ENCODE measurements at regions not wholly inside any gene's neighbourhood (a gene's known extent, or its start where the extent isn't known, plus 50 kb on each side); places are given as distances from the start of the nearest gene placed in this dataset.

- no peak for DNase-seq
These were observed 505.8 kb downstream of the SHQ1 start for GRCh38 chr3:72342450-72342849.

DNA sequence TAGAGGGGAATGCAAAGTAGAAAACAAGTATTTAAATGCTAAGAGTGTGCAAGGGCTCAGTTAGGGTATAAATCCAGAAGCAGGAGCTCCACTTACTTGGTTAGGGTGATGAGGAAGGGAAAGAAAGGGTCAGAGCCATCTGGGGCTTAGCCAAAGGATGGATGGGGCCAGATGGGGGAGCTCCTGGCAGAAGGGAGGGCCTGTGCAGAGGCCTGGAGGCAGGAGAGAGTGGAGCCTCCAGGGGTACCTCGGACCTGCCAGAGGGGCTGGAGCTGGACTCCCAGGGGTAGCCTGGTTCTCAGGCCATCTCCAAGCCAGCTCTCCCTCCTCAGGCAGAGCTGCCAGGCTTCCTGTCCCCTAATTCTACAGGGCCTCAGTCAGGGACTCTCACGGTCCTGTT is 506.3 kb downstream of the SHQ1 start:
- DNase-seq, result peak; percentile 46

- DNase-seq, result no peak
These were observed 506.9 kb downstream of the SHQ1 start for GRCh38 chr3:72341380-72341770.

DNA sequence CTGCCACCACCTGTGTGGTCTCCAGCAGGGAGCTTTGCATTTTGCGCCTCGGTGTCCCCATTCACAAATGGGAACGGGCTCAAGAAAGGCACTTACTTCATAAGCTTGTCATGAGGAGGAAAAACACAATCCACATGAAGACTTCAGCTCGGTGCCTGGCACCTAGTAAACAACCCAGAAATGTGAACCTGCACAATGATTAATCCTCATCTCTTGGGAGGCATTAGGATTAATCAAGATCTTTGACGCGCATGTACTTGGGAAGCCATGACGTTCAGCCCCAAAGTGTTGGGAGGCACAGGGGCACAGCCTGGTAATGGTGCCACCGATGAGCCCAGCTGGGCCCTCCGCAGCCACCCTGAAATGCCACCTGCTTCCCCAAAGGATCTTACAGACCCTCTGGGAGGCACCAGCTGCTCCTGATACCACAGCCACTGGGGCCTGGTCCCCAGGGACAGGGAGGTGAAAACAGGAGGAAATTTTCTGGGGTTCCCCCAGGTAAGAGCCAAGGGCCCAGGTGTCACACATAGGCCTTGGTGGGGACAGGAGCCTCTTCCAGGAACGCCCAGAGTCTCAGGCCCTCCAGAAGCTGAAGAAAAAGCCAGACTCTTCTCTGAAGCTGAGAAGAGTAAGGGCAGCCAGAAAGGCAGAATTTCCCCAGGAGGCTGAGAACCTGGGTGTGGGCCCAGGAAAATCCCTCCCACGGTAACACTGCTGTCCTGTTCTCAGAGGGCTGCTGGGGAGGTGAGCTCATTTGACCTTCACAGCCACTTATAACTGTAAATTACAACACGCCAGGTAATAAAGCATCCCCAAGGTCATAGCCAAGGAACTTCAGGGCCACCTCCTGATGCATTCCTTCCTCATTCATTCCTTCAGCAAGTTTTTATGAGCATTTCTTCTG is 507.5 kb downstream of the SHQ1 start:
- no peak for DNase-seq

GRCh38 chr3:72340056-72340455 is 508.2 kb downstream of the SHQ1 start:
- no peak for DNase-seq

DNA sequence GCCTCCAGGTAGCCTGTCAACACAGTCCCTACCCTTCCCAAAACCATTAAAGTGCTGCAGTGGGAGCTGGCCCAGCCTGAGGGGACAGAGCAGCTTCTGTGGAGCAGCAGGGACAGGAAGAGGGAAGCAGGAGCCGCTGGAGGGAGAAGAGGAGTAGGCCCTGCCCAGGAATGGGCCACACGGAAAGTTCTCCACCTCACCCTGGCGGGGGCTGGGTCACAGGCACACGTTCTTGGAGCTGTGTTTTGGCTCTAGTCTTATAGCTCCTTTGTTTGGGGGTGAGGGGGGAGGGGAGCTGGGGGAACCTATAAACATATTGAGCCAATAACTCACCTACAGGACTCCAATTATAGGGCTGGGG is 508.6 kb downstream of the SHQ1 start:
- no peak for DNase-seq

GRCh38 chr3:72338942-72339669 is 509.1 kb downstream of the SHQ1 start:
- no peak for DNase-seq

- no peak for DNase-seq
These were observed 509.9 kb downstream of the SHQ1 start for GRCh38 chr3:72338082-72338941.

DNA sequence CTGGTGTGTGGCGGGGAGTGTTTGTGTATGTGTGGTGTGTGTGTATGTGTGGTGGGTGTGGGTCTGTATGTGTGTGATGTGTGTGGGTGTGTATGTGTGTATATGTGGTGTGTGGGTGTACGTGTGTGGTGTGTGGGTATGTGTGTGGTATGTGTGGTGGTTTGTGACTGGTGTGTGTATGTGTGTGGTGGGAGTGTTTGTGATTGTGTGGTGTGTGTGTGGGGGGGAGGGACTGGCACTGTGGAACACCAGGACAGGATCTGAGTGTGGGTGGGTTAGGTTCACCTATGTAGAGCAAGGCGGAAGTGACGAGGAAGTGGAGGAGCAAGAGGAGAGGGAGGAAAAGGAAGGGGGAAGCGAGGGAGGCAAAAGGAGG is 510.8 kb downstream of the SHQ1 start:
- no peak for DNase-seq

GRCh38 chr3:72336821-72337479 is 511.3 kb downstream of the SHQ1 start:
- peak; percentile 81 for DNase-seq

GRCh38 chr3:72336114-72336651 is 512.1 kb downstream of the SHQ1 start:
- DNase-seq, result no peak

- no peak for DNase-seq
These were observed 512.7 kb downstream of the SHQ1 start for GRCh38 chr3:72335458-72336095.

GRCh38 chr3:72334681-72335457 is 513.4 kb downstream of the SHQ1 start:
- DNase-seq, result no peak

DNA sequence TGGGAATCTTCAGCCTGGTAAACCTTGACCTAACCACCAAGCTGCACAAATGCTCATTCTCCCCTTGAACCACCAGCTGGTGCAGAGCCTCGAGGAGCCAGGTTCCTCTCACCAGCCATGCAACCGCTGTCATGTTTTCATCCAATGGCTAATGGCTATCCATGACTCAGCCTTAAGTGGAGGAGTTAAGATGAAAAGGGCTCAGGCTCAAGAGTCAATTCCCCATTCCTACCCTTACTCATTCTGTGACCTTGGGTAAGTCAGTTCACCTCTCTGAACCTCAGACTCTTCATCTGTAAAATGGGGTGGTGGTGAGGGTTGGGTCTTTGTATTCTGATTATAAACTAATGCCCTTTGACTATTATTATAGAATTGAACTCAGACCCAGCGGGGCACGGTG is 515.6 kb downstream of the SHQ1 start:
- no peak for DNase-seq

DNA sequence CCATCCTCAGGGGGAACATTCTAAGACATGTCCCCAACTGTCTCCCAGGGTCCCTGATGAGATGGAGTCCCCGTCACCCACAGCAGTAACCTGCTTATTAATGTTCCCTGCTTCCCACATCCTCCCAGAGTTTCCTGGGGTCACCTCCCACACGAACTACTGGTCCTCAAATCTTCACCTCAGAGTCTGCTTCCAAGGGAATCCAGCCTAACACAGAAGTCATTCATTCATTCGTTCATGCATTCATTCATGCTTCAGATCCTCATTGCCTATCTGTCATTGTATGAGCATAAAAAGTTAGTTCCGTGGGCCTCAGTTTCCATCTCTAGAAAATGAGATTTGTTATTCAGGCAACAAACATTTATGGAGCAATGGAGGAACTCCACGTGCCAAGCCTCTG is 516.2 kb downstream of the SHQ1 start:
- DNase-seq, result no peak

DNA sequence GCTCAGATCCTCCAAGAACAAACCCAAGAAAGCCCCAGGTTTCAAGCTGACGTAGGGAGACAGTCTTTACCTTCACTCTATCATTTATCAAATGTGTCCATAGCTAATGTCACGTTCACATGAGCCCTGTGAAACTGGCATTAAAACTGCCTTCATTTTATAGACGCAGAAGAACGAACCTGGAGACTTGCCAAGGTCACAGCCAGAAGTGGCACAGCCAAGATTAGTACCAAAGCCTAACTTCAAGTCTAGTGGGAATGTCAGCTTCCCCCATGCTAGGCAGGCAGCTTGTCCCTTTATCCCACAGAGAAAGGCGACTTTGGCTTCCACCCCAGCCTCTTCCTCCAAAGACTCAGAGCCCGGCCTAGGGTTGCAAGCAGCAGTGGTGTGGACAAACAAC is 517.2 kb downstream of the SHQ1 start:
- no peak for DNase-seq

DNA sequence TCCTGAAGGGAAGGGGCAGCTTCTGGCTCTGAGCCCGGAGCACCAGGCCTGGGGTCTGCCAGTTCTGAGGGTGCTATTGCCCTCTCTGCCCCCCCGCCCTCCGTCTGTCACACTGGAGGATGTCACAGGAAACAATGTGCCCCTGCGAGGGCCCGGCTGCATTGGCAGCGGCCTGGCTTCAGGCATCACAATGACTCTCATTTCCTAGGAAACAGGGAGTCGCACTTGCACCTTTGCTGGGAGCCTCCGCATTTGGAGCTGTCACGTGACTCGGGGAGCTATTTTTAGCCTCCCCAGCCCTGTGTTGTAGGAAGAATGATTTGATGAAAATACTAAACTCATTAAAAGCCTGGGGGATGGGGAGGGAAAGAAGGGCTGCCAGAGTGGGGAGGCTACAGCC is 518.9 kb downstream of the SHQ1 start:
- no peak for DNase-seq

DNA sequence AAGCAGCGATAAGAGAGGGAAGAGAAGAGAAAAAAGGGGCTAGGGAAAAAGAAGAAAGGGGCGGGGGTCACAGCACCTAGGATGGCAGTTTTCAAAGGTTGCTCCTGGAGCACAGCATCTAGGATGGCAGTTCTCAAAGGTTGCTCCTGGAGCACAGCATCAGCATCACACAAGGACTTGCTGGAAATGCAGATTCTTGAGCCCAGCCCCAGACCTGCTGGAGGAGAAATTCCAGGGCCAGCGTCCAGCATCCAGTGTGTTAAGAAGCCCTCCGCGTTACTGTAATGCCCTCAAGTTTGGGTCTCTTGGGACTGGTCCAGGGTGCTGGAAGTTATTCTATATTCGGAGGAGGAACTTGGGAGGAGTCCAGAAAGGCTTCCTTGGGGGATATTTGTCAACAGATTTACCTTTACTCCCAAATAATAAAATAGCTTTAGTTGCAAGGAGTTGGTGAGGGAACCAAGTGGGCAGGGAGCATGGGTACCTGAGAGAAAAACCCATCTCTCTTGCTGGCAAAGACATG is 519.4 kb downstream of the SHQ1 start:
- no peak for DNase-seq

GRCh38 chr3:72327008-72327407 is 521.2 kb downstream of the SHQ1 start:
- no peak for DNase-seq

- DNase-seq, result no peak
These were observed 523.9 kb downstream of the SHQ1 start for GRCh38 chr3:72324253-72324811.

Measured in muscle of arm (tissue), 1 donor.